Epidermal melanocyte (primary cell): ENCODE measurements at regions not wholly inside any gene's neighbourhood (a gene's known extent, or its start where the extent isn't known, plus 50 kb on each side); places are given as distances from the start of the nearest gene placed in this dataset.

Experiments
- DNase-seq: peaks from one replicate; pipeline ENCODE4 v3.0.0; 2011; ENCODE audit warnings: low spot score; ENCODE audit not compliant: insufficient read length

DNA sequence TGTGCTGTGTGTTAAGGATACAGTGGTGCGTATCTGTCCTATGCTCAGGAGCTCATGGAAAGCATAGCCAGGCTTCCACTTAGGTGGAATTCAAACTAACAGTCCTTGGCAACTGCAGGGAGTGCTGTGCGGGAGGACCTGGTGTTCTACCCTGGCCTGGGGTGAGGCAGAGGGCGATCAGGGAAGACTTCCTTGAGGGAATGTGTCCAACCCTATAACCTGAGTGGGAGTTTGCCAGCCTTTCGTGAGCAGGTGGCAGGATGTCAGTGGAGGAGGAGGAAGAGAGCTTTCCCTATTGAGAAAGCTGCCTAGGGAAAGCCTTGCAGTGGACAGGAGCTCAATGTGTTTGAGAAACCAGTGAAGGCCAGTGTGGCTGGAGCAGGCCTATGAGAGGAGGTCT lies 271.1 kb upstream of the C2CD4B start:
- DNase-seq = no peak

DNA sequence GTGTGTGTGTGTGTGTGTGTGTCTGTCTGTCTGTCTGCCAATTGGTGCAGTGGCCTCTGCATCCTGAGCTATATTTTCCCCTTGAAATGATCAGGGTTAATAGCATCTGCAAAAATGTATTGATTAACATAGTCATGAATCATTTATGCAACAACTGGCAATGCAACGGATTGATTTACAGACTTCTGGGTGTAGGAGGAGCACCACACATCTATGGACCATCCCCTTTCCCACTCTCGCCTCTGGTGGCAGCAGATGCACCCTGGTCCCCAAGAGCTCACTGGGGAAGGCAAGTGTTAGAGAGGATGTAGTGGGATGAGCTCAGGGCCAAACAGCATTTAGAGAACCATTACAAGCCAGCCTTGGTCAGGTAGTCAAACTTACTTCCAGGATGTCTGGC lies 272.7 kb upstream of the C2CD4B start:
- DNase-seq = no peak

DNA sequence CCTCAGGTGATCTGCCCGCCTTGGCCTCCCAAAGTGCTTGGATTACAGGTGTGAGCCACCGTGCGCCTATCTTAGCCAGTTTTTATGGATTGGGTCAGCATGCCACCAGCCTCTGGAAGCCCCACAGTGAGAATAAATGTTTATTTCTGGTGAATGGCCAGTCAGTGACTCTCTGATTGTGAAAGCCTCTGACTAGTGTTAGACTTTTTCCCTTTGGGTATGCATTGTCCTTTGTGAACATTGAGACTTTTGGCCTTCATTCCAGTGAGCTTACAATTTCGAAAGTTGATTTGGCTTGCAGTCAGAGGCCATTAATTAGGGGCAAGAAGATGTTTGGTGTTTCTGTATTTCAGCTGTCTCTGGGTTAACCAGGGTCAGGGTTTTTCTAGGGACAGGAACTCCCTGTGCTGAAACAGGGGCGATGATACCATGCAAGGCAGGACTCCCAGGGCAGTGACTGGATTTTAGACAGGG lies 274.5 kb upstream of the C2CD4B start:
- DNase-seq = peak; percentile 62

DNA sequence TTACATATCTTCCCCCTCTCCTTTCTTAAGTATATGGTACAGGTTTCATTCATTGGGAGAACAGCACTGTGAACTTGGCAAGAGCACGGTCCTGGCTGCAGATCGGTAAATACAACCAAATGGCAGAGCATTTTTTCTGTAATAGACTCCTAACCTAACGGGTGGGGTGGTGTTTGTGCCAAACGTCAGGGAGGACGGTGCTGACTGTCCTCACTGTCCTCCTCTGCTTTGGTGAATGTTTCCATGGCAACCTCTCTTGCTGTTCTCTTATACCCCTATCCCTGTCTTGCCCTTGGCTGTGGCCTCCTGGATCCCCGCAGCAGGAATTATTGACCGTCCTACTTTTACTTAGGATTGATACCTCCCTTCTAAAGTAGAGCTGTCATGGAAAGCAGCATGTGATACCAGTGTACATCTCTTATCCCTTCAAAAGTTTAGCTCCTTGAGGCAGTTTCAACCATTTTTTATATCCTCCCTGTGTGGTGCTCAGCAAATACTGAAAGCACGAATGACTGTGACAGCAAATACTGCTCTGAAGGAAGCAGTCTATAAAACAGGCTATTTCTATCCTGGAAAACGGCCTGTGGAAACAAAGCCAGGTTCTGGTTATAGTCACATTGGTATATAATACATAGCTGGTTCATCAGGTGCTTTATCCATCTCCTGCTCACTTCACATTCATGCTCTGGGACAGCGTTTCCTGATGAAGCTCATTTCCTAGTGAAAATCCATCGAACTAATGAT lies 275.4 kb upstream of the C2CD4B start:
- no peak for DNase-seq

DNA sequence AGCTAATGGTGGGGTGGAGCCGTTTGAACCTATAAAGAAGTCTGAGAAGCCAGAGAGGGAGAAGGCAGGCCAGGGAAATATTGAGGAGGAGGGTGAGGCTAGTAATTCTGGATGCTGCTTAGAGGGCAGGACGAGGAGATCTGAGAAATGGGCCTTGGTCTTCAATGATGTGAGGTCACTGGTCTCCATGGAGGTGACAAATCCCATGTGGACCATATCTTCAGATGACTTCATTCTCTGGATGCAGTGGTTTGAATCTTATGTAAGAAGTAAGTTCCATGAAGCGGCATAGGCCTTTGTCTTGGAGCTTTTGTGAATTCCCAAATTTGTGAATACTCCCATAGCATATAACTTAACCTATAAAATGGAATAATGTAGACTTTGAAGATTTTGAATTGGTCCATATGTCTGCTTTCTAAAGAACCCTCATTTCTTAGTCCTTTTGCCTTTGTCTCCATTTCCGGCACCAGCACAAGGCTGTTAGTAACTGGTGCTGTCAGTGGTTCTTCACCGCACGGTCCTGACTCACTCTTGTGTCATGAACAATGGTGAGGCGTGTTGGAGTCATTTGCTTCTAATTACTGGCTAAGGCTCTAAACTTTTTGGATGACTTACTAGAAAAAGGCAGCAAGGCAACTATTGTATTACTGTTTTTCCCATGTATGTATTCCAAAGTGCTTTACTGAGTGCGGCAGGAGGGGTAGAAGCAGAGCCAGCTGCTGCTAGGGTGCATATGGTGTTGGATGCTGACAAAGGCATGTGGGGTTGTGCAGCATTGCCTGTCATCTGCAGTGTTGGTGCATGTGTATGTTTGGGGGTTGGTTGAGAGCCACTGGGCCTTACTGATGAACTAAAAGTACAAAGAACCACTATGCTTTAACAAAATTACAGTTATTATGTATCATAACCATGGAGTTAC lies 279.3 kb upstream of the C2CD4B start:
- DNase-seq = peak; percentile 55

DNA sequence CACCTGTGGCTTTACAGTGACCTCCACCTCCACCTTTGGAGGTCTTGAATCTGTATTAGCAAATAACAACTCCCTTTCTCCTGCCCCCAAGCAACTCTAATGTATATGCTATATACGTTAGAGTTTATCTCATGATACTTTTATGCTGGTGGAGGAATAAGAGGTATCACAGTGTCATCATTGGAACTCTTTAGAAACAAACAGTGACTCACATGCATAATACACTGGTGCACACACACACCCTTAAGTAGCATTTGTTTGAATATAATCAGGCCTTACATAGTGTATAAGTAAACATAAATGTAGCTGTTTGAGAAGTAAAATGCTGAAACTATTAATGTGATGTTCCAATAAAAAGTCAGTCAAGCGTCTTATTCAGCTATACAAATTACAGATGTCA lies 280.2 kb upstream of the C2CD4B start:
- DNase-seq = no peak

DNA sequence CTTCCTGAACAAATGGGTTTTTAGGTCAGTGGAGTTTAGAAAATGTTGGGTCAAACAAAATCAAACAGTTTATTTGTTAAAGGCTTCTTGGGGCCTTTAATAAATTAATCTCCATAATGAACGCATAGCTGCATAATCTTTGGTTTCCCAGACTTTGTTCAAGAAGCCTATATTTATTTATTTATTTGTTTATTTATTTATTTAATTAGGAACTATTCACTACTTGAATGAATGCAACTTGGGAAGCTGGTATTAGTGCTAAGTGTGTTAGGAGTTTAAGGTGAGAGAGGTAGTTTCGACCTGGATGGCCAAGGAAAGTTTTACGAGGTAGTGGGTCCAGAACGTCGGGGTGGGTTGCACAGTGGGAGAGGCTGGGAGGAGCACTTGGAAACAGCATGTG lies 281.9 kb upstream of the C2CD4B start:
- DNase-seq = no peak

DNA sequence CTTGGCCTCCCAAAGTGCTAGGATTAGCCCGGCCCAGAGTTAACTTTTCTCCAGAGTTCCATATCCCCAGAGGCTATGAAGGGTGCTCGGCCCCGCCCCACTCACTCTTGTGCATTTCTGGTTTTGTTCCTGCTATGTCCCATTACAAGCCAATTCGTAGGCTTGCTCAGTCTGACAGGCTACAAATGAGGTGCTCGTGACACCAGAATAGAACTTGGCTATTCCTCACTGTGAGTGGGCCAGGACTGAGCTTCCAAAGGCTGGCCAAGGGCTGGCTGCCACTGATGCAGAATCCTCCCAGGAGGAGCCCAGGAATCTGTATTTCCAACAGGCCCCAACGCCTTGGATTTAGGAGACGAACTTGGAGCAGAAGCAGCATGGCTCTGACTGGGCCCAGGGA lies 282.7 kb upstream of the C2CD4B start:
- no peak for DNase-seq

DNA sequence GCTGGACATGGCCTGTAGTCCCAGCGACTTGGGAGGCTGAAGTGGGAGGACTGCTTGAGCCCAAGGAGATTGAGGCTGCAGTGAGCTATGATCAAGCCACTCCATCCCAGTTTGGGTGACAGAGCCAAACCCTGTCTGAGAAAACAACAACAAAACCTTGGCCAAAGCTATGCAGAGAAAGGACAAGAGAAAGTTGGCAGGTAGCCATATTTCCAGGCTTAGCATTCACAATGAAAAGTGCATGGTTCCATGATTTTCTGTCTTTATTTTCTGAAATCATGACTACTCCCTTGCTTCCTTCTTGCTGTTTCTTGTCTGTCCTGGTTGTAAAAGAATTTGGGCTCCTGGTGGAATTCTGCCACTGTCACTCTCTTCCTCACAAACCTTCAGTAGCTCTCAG lies 284.6 kb upstream of the C2CD4B start:
- DNase-seq = no peak

DNA sequence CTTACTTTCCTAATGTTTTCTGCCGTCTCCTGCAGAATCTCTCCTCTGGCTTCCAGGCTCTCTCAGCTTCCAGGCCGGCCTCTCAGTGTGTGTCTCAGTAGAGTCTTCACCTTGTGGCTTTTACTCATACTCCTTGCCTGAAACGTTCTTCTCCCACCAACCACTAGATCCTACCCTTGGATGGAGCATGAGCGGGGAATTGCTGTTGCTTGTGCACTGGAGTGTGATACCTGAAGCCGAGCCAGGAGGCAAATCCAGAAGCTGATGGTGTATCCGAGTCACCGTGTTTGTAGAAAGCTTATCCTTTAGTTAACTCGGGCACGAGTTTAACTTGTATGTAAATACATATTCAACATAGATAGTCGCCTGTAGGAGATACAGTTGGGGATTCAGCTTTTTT lies 285.0 kb upstream of the C2CD4B start:
- no peak for DNase-seq

DNA sequence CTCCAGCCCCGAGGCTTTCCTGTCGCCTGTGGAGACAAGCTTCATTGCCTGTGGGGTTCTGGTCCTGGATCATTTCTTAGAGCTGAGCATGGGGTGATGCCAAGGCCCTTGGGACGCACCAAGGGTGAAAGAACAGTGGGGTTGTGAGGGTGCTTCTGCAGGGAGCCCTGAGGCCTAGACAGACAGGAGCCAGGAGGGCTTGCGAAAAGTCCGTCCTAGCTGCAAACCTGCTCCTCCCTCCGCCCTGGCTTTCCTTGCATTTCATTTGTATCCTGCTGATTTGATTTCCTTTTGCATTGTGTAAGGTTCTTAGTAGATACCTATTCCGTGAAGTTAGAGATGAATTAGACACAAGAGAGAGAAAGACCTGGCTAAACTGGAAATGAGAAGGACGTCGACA lies 286.9 kb upstream of the C2CD4B start:
- DNase-seq = no peak

DNA sequence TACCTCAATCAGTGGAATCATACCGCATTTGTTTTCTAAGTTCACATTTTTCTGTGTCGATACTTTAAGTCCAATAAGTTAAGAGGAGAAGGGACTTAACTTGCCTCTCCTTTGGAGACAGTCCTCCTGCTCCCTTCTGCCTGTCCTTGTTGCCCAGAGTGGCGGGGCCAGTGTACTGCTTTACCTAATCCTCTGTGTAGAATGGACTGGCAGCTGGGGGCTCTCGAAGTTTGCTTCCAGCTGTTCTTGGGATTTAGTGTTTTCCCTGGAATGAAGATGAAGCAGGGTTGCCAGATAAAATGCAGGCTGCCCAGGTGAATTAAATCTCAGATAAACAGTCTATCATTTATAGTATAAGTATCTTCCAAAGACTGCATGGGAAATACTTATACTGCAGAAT lies 287.6 kb upstream of the C2CD4B start:
- no peak for DNase-seq

DNA sequence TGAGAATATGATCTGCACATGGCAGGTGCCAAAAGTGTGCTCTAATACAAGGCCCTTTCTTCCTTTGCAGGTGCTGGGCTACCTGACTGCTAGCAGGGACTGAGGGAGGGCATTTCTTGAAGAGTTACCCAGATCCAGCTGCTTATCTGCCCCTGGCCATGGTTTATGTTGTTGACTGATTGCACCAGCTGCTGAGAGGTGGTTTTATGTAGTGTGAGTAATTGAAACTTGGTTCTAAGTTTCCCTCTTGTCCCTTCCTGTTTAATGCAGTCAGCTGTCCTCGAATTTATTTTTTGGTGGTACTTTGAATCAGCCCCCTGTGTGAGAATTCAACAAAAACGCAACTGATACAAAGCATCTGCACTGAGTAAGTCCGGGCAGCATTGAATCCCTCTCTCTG lies 288.3 kb upstream of the C2CD4B start:
- DNase-seq = no peak

DNA sequence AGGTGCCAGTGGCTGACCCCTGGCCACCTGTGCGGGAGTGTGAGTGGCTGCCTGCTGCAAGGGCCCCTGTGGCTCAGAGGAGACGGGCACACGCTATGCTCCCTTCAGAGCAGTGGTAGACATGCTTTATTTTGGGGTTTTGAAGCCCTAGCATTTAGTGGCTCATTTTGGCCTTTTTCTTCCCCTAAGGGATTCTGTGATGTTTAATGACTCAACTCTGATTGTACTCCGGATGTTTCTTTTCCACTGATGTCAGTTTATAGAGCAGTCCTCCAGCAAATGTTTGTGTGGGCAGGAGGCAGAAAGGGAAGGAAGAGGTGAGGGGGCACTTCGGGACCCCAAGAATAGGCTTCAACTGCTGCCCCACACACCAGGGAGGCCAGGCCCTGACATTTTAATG lies 288.9 kb upstream of the C2CD4B start:
- no peak for DNase-seq

DNA sequence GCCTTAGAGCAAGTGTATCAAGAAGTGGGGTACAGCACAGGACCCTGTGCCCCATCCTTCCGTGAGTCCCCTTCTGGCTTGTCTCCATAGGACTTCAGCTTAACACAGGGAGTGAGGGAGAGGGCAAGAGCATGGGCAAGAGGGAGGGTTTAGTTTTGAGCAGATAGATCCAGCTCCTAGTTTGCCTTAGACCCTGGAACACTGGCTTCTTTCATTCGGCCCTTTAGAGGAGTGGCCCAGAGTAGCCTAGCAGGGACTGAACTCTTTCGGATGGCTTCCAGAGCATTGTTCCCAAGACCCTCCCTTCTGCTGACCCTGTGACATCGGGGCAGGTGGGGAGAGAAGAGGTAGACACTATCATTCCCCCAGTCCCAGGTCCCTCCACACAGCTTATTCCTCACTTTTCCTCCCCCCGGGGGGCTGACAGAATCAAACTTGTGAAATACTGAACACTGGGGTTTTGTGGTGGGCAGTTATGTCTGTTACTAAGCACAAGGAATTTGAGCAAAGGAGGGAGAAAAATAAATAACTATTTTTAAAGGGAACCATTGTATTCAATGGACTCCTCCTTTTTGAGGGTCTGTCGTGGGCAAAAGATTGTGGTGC lies 289.6 kb upstream of the C2CD4B start:
- no peak for DNase-seq

DNA sequence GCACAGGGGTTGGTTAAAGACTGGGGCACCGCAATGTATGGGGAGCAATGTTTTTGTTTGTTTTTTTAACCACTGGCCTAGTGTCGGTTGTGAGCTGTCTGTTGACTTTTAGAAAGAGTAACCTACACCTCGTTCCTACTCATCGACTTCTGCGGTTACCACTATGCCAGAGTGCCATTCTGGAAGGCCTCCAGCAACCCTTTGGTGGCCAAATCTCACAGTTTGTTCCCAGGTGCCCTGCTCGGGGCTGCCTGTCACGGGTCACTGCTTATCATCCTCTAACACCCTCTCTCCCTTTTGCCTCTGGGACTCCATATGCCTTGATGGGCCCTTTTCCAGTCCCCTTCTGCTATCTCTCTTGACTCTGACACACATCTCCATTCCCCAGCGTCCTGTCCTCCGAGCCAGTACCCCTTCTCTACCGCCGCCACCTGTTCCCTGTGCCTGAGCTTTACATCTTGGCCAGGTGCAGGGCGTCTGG lies 290.4 kb upstream of the C2CD4B start:
- no peak for DNase-seq

DNA sequence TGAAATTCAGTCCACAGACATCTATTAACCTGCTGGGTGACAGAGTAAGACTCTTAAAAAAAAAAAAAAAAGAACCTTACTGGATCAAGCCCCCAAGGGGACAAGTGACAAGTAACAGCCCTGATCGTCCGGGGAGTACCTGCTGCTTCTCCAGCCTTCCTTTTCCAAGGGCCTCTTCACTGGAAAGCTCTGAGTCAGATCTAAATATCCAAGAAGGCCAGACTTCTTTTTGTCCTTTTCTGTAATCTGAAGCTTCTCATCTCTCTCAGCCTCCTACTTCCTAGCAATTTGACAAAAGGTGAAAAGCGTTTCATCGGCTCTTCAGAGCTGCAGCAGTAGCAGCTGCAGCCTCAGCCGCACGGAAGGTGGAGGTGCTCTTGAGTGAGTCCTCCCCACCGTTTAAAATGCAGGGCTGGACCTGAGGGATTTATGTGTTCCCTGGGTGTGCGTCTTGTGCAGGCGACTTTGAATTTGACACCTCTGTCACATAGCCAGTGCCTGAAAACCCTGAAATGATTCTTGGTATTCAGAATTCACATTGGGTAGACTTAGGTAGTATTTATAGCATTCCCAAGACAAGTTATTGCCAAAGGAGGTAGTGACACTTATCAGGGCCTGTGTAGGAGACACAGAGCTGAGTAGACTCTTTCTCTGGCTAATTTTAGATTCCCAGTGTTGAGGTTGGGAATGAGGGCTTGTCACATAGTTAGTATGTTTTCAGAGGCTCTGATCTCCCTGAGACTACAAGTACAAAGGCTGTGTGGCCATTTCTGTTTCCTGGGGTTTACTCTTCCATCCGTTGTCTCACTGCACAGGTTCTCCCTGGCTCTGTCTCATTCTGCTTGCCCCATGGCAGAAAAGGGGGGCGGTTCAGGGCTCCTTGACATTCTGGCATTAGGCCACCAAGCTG lies 291.2 kb upstream of the C2CD4B start:
- DNase-seq = no peak

DNA sequence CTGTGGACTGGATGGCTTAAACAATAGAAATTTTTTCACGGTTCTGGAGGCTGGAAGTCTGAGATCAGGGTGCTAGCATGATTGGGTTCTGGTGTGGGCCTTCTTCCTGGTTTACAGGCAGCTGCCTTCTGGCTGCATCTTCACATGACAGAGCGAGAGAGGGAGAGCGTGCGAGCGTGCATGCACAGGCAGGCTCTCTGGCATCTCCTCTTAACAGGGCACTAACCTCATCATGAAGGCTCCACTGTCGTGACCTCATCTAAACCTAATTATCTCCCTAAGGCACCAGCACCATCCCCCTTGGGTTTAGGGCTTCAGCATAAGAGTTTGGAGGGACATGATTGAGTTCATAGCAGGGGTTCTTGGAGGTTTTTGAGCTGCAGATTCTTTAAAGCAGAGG lies 292.0 kb upstream of the C2CD4B start:
- no peak for DNase-seq

DNA sequence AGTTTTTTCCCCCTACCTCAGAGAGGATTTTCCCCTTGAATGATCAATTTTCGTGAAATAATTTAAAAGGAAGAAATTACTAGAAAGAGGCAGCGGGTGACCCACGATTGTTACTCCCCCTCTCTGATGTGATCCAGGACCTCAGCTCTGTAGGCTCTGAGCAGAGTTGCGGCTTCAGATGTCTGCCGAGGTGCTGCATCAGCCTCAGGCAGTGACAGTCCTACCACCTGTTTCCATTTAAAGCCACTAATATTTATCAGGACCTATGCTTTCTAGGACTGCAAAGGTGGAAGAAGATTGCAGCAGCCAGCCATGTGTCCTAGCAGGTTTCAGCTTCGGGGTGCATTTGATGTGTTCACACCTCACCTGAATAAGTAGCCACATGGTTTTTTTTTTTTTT lies 294.8 kb upstream of the C2CD4B start:
- no peak for DNase-seq

DNA sequence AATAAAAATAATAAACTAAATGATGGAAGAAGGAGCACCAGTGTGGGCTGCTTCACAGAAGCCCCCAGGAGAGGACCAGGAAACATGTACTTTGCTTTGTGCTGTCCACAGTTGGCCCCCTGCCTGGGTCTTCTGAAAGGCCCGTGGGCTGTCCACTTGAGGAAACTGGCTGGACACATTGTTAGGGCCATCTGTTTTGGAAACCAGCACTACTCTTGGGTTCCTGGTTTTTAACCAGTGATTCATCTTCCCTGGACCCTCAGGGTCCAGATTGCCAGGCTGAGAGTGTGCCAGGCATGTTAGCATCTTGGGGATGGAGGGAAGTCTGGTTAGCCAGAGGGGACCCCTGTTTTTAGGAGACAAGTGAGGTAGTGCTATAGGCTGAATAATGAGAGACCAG lies 297.2 kb upstream of the C2CD4B start:
- DNase-seq = no peak

DNA sequence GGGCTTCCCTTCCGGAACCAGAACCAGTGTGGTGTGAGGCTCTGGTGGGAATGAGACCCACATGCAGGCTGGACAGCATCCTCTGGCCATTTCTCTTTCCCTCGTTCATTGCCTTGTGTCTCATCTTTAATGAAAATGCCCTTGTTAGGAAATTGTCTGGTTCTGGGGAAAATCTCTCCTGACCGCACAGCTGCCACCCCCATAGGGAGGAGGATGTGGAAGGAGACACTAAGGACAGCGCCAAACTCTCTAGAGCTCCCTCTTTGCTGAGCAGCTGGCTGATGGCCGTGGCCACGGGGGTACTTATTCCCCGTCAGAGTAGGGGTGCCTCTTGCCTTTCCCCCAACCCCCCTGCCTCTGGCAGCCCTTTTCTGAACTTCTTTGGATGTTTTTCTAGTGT lies 297.6 kb upstream of the C2CD4B start:
- no peak for DNase-seq
